ENCODE measurements at regions not wholly inside any gene's neighbourhood (a gene's known extent, or its start where the extent isn't known, plus 50 kb on each side); places are given as distances from the start of the nearest gene placed in this dataset.
A peak's percentile ranks its signal among the peaks of the same experiment; 100 is the strongest.

DNA sequence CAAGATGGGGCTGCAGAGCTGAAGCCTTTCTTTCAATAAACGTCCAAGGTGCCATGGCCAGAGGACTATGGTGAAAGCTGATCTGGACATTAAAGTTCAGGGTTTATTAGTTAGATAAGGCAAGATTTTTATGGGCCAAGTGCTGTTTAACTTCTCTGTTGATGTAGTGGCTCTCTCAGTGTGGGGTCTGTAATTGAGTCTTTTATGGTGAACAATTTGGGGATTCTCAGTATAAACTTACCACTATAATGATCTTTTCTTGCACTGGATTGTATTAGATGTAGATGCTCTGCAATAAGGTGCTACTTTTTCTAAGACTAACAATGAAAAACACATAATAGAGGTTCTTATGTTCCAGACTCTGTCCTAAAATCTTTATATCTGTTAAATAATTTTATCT, 190.1 kb upstream of the KLF12 start:
- TF ChIP-seq, protein P1, sequence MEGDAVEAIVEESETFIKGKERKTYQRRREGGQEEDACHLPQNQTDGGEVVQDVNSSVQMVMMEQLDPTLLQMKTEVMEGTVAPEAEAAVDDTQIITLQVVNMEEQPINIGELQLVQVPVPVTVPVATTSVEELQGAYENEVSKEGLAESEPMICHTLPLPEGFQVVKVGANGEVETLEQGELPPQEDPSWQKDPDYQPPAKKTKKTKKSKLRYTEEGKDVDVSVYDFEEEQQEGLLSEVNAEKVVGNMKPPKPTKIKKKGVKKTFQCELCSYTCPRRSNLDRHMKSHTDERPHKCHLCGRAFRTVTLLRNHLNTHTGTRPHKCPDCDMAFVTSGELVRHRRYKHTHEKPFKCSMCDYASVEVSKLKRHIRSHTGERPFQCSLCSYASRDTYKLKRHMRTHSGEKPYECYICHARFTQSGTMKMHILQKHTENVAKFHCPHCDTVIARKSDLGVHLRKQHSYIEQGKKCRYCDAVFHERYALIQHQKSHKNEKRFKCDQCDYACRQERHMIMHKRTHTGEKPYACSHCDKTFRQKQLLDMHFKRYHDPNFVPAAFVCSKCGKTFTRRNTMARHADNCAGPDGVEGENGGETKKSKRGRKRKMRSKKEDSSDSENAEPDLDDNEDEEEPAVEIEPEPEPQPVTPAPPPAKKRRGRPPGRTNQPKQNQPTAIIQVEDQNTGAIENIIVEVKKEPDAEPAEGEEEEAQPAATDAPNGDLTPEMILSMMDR (IDR thresholded peaks at IDR 0.05): no peak
- Mint-ChIP-seq H3K9me3 (peaks cover 0 to 2% of the 10 kb centered on the region in 2 donors), H3K4me3 (no peak overlapping the region), H3K27me3 (ENCODE audit: low read depth in 2 of 2) (peaks cover 15 to 35% of the 10 kb centered on the region in 2 donors), H3K27ac (no peak overlapping the region), H3K36me3 (no peaks in the 10 kb centered on the region), H3K4me1 (no peaks in the 10 kb centered on the region)
- H3K27me3 ChIP-seq (ENCODE audit: control insufficient read depth, insufficient read depth, low read length): peaks cover 2% of the 10 kb centered on the region
- no peak for DNase-seq
- H3K9me3 ChIP-seq (ENCODE audit: control insufficient read depth, insufficient read depth, low read length): no peaks in the 10 kb centered on the region
- intact Hi-C loops (cut with micrococcal nuclease): no loop called here
- no peaks in the 10 kb centered on the region for H3K36me3 ChIP-seq (ENCODE audit: control insufficient read depth, insufficient read depth, low read length)
- WGBS (ENCODE audit: insufficient coverage): 73% methylated on average over 1 of the region's 1 CpG
- no peak overlapping the region for H3K27ac ChIP-seq (ENCODE audit: low read length)
- no peak for ATAC-seq
- H3K4me3 ChIP-seq (ENCODE audit: low read length): no peak overlapping the region
- H3K4me1 ChIP-seq (ENCODE audit: control insufficient read depth, insufficient read depth, low read length): no peaks in the 10 kb centered on the region

DNA sequence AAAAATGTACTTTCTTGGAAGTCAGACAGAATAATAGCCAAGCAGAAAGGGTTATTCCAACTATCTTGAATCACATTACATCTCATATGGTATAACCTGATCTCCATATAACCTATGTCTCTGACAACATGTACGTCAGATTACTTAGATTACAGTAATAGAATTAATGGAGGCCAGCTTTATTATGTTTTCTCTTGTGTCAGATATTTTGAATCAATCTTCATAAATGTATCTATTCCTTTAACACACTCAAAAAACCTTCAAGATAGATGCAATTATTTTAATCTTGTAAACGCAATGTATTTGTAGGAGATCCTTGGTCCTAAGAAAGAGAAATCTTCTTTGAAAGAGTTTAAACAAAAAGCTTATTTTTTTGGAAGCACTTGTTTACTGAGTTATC, 188.4 kb upstream of the KLF12 start:
- no peak overlapping the region for H3K4me3 ChIP-seq (ENCODE audit: low read length)
- no peaks in the 10 kb centered on the region for H3K4me1 ChIP-seq (ENCODE audit: control insufficient read depth, insufficient read depth, low read length)
- Mint-ChIP-seq H3K27me3 (ENCODE audit: low read depth in 2 of 2) (peaks cover 19 to 50% of the 10 kb centered on the region in 2 donors), H3K36me3 (no peaks in the 10 kb centered on the region), H3K27ac (no peak overlapping the region), H3K9me3 (peaks cover 0 to 2% of the 10 kb centered on the region in 2 donors), H3K4me3 (no peak overlapping the region), H3K4me1 (no peaks in the 10 kb centered on the region)
- intact Hi-C loops (cut with micrococcal nuclease): no loop called here
- TF ChIP-seq, protein P1 (IDR thresholded peaks at IDR 0.05): no peak
- no peaks in the 10 kb centered on the region for H3K9me3 ChIP-seq (ENCODE audit: control insufficient read depth, insufficient read depth, low read length)
- ATAC-seq: no peak
- WGBS (ENCODE audit: insufficient coverage): 100% methylated on average over 1 of the region's 2 CpGs
- no peak overlapping the region for H3K27ac ChIP-seq (ENCODE audit: low read length)
- no peak for DNase-seq
- no peaks in the 10 kb centered on the region for H3K36me3 ChIP-seq (ENCODE audit: control insufficient read depth, insufficient read depth, low read length)
- H3K27me3 ChIP-seq (ENCODE audit: control insufficient read depth, insufficient read depth, low read length): peaks cover 2% of the 10 kb centered on the region

DNA sequence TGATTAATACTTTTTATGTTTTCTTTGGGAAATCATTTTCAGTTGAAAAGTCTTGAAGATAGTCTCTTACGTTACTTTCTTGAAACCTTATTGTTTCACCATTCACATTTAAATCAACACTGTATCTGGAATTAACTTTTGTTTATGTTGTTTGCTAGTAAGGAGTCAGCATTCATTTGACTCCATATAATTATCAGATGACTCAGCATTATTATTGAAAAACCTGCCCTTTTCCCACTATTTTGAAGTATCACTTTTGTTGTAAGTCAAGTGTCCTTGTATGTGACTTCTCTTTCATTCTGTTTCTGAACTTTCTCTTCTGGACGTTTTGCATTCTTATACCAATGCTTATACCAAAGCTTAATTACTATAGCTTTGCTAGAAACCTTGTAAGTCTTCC, 186.1 kb upstream of the KLF12 start:
- Histone ChIP-seq H3K4me1 (ENCODE audit: control insufficient read depth, insufficient read depth, low read length) (no peaks in the 10 kb centered on the region), H3K27ac (ENCODE audit: low read length) (no peak overlapping the region), H3K36me3 (ENCODE audit: control insufficient read depth, insufficient read depth, low read length) (no peaks in the 10 kb centered on the region), H3K9me3 (ENCODE audit: control insufficient read depth, insufficient read depth, low read length) (no peaks in the 10 kb centered on the region), H3K27me3 (ENCODE audit: control insufficient read depth, insufficient read depth, low read length) (peaks cover 4% of the 10 kb centered on the region), H3K4me3 (ENCODE audit: low read length) (no peak overlapping the region)
- Mint-ChIP-seq H3K9me3 (no peaks in the 10 kb centered on the region), H3K4me3 (no peak overlapping the region), H3K27ac (no peak overlapping the region), H3K27me3 (ENCODE audit: low read depth in 2 of 2) (peaks cover 23 to 53% of the 10 kb centered on the region in 2 donors), H3K4me1 (peaks cover 5 to 6% of the 10 kb centered on the region in 2 donors), H3K36me3 (no peaks in the 10 kb centered on the region)
- ATAC-seq: no peak
- DNase-seq: no peak
- TF ChIP-seq, protein P1 (IDR thresholded peaks at IDR 0.05): no peak
- no CpG with 5 or more reads among the region's 2 CpGs for WGBS (ENCODE audit: insufficient coverage)
- intact Hi-C loops (cut with micrococcal nuclease): no loop called here

DNA sequence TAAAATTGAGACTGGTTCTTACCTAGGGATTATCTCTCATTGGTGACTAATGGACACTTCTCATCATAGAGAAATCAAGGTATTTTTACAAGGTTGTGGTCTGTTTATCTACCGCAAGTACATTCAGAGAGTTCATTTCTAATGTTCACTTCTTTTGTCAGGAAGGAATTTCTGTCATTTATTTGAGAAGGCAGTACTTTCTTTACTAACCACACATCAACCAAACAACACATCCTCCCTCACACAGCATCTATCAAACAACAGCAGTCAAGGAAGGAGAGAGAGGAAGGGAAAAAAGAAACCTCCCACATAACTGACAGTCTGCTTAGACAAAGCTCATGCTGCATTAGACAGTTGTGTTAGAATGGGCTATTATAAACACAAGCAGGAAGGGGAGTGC, 182.3 kb upstream of the KLF12 start:
- no peak overlapping the region for H3K4me3 ChIP-seq (ENCODE audit: low read length)
- no peaks in the 10 kb centered on the region for H3K9me3 Mint-ChIP-seq
- H3K27me3 Mint-ChIP-seq (ENCODE audit: low read depth in 2 of 2): peaks cover 30 to 42% of the 10 kb centered on the region in 2 donors
- no CpG with 5 or more reads among the region's 1 CpG for WGBS (ENCODE audit: insufficient coverage)
- no peak overlapping the region for H3K27ac Mint-ChIP-seq
- ATAC-seq: no peak
- H3K4me1 Mint-ChIP-seq: peaks cover 5 to 6% of the 10 kb centered on the region in 2 donors
- peaks cover 4% of the 10 kb centered on the region for H3K27me3 ChIP-seq (ENCODE audit: control insufficient read depth, insufficient read depth, low read length)
- H3K36me3 Mint-ChIP-seq: no peaks in the 10 kb centered on the region
- TF ChIP-seq, protein P1 (IDR thresholded peaks at IDR 0.05): no peak
- no peak overlapping the region for H3K27ac ChIP-seq (ENCODE audit: low read length)
- intact Hi-C loops (cut with micrococcal nuclease): no loop called here
- H3K4me1 ChIP-seq (ENCODE audit: control insufficient read depth, insufficient read depth, low read length): no peaks in the 10 kb centered on the region
- H3K4me3 Mint-ChIP-seq: no peak overlapping the region
- no peaks in the 10 kb centered on the region for H3K9me3 ChIP-seq (ENCODE audit: control insufficient read depth, insufficient read depth, low read length)
- peak in 1 of 2 donors; percentile 5 for DNase-seq
- no peaks in the 10 kb centered on the region for H3K36me3 ChIP-seq (ENCODE audit: control insufficient read depth, insufficient read depth, low read length)
